Activated CD8-positive, alpha-beta T cell treated with anti-CD3 and anti-CD28 coated beads for 36 hours (primary cell): ENCODE measurements at regions not wholly inside any gene's neighbourhood (a gene's known extent, or its start where the extent isn't known, plus 50 kb on each side); places are given as distances from the start of the nearest gene placed in this dataset.

Experiments
- ATAC-seq: fragments of 200-7000 bp; cut with Tn5 transposase; one replicate; pipeline ENCODE4 v1.10.0; 2021; ENCODE audit warnings: mild to moderate bottlenecking, moderate library complexity
- CTCF ChIA-PET: fragments of 350-600 bp; sonication (Branson Sonifier 250); formaldehyde crosslinking; loops from one replicate; lab custom pipeline; 2021; ENCODE audit warnings: antibody characterized with exemption; lab: Charles Lee
- POLR2A ChIA-PET: fragments of 350-600 bp; sonication (Branson Sonifier 250); formaldehyde crosslinking; loops from one replicate; lab custom pipeline; 2021; ENCODE audit warnings: antibody characterized with exemption; lab: Charles Lee
- DNase-seq: peaks from one replicate; pipeline ENCODE4 v3.0.0-alpha.2; 2020
- H3K27ac Mint-ChIP-seq: one replicate; pipeline ENCODE4 v1.8.0; 2021; ENCODE audit warnings: mild to moderate bottlenecking, mixed read lengths
- H3K27me3 Mint-ChIP-seq: one replicate; pipeline ENCODE4 v1.8.0; 2021; ENCODE audit warnings: mixed read lengths
- H3K36me3 Mint-ChIP-seq: one replicate; pipeline ENCODE4 v1.8.0; 2021; ENCODE audit warnings: low read depth, mixed read lengths
- H3K4me1 Mint-ChIP-seq: one replicate; pipeline ENCODE4 v1.8.0; 2021; ENCODE audit warnings: low read depth, mixed read lengths
- H3K4me3 Mint-ChIP-seq: one replicate; pipeline ENCODE4 v1.8.0; 2021; ENCODE audit warnings: mild to moderate bottlenecking, moderate library complexity, mixed read lengths
- H3K9me3 Mint-ChIP-seq: one replicate; pipeline ENCODE4 v1.8.0; 2021; ENCODE audit warnings: mixed read lengths
- CTCF ChIP-seq: fragments of 200-600 bp; IDR thresholded peaks from one replicate; pipeline ENCODE4 v1.8.0; 2022; ENCODE audit warnings: antibody characterized with exemption, mild to moderate bottlenecking
- intact Hi-C: fragments of 100-400 bp; cut with micrococcal nuclease; formaldehyde crosslinking; loops from one replicate; pipeline ENCODE4 v1.10.0; 2022

GRCh38 chr5:72662305-72662704 is 154.2 kb upstream of the TNPO1 start:
- ChIA-PET POLR2A (no interaction called here), CTCF (no interaction called here)

GRCh38 chr5:72661405-72661804 is 154.2 kb upstream of the ZNF366 start:
- H3K4me1 Mint-ChIP-seq = no peaks in the 10 kb centered on the region
- H3K27me3 Mint-ChIP-seq = peaks cover 4% of the 10 kb centered on the region
- H3K27ac Mint-ChIP-seq = no peak overlapping the region
- CTCF ChIA-PET = interaction anchor here (1.2 kb wide), 1 partner anchor 59 kb away, joined by 3 read pairs; no protein-coding TSS in a partner anchor
- no peaks in the 10 kb centered on the region for H3K36me3 Mint-ChIP-seq
- POLR2A ChIA-PET = no interaction called here
- no peak for TF ChIP-seq CTCF
- DNase-seq (no peak), ATAC-seq (no peak)
- intact Hi-C loops = no loop called here
- H3K4me3 Mint-ChIP-seq = no peak overlapping the region
- H3K9me3 Mint-ChIP-seq = no peaks in the 10 kb centered on the region

More at GRCh38 chr5:72662305-72662704, 154.2 kb upstream of the TNPO1 start:
- ATAC-seq = no peak
- Mint-ChIP-seq H3K36me3 (no peaks in the 10 kb centered on the region), H3K27me3 (peaks cover 5% of the 10 kb centered on the region), H3K9me3 (no peaks in the 10 kb centered on the region), H3K4me1 (no peaks in the 10 kb centered on the region), H3K27ac (no peak overlapping the region), H3K4me3 (no peak overlapping the region)
- intact Hi-C loops = no loop called here
- TF ChIP-seq CTCF = no peak
- DNase-seq = no peak

- no peak for ATAC-seq
- intact Hi-C loops = no loop called here
- Mint-ChIP-seq H3K27ac (no peak overlapping the region), H3K4me1 (no peaks in the 10 kb centered on the region), H3K4me3 (no peak overlapping the region), H3K27me3 (peaks cover 4% of the 10 kb centered on the region), H3K9me3 (no peaks in the 10 kb centered on the region), H3K36me3 (no peaks in the 10 kb centered on the region)
- POLR2A ChIA-PET = no interaction called here
- DNase-seq = no peak
- TF ChIP-seq CTCF = no peak
- CTCF ChIA-PET = no interaction called here
These were observed 152.5 kb upstream of the ZNF366 start for GRCh38 chr5:72659726-72660125.

GRCh38 chr5:72658761-72659540 is 151.7 kb upstream of the ZNF366 start:
- POLR2A ChIA-PET = no interaction called here
- H3K36me3 Mint-ChIP-seq = no peaks in the 10 kb centered on the region
- no peaks in the 10 kb centered on the region for H3K4me1 Mint-ChIP-seq
- no peak for TF ChIP-seq CTCF
- no peak for DNase-seq
- ATAC-seq = no peak
- H3K27ac Mint-ChIP-seq = no peak overlapping the region
- intact Hi-C loops = no loop called here
- H3K27me3 Mint-ChIP-seq = peaks cover 4% of the 10 kb centered on the region
- no peak overlapping the region for H3K4me3 Mint-ChIP-seq
- no peaks in the 10 kb centered on the region for H3K9me3 Mint-ChIP-seq
- CTCF ChIA-PET = no interaction called here

GRCh38 chr5:72658161-72658560 is 151.0 kb upstream of the ZNF366 start:
- Mint-ChIP-seq H3K4me1 (no peaks in the 10 kb centered on the region), H3K36me3 (no peaks in the 10 kb centered on the region), H3K9me3 (no peaks in the 10 kb centered on the region), H3K27ac (no peak overlapping the region), H3K4me3 (no peak overlapping the region), H3K27me3 (peaks cover 4% of the 10 kb centered on the region)
- TF ChIP-seq CTCF = no peak
- DNase-seq (no peak), ATAC-seq (no peak)
- ChIA-PET CTCF (no interaction called here), POLR2A (no interaction called here)
- intact Hi-C loops = no loop called here
